GM19395 (cell line): ENCODE measurements at regions not wholly inside any gene's neighbourhood (a gene's known extent, or its start where the extent isn't known, plus 50 kb on each side); places are given as distances from the start of the nearest gene placed in this dataset.
A peak's percentile ranks its signal among the peaks of the same experiment; 100 is the strongest.
"Not testable (repeated sequence)": the region's sequence is repeated elsewhere in the genome, so short reads cannot be mapped to it uniquely, and the experiment has no call there.

ENCODE experiments used
- ATAC-seq: cut with Tn5 transposase; IDR thresholded peaks from one replicate; pipeline ENCODE4 v1.9.1; 2021; ENCODE audit warnings: mild to moderate bottlenecking, moderate library complexity; ENCODE audit not compliant: unreplicated experiment

- no peak for ATAC-seq
Measured at GRCh38 chr20:50325215-50325614, 134.6 kb downstream of the CEBPB start.

GRCh38 chr20:50325651-50326050, 135.0 kb downstream of the CEBPB start:
- ATAC-seq = no peak

GRCh38 chr20:50327666-50328065, 137.0 kb downstream of the CEBPB start:
- ATAC-seq = no peak

- ATAC-seq = no peak
Measured at GRCh38 chr20:50328222-50328979, 137.8 kb downstream of the CEBPB start.

- no peak for ATAC-seq
Measured at GRCh38 chr20:50328996-50329898, 138.6 kb downstream of the CEBPB start.

GRCh38 chr20:50329981-50330503, 139.4 kb downstream of the CEBPB start:
- no peak for ATAC-seq

GRCh38 chr20:50330504-50331313, 140.1 kb downstream of the CEBPB start:
- no peak for ATAC-seq

GRCh38 chr20:50331469-50332363, 141.1 kb downstream of the CEBPB start:
- ATAC-seq = no peak

GRCh38 chr20:50332491-50332980, 141.9 kb downstream of the CEBPB start:
- no peak for ATAC-seq

GRCh38 chr20:50333131-50333670, 142.6 kb downstream of the CEBPB start:
- no peak for ATAC-seq

GRCh38 chr20:50333812-50334211, 143.2 kb downstream of the CEBPB start:
- ATAC-seq = no peak

- ATAC-seq = not testable (repeated sequence)
Measured at GRCh38 chr20:50334512-50334911, 143.9 kb downstream of the CEBPB start.

- ATAC-seq = no peak
Measured at GRCh38 chr20:50335105-50335504, 144.5 kb downstream of the CEBPB start.

GRCh38 chr20:50335866-50336265, 145.2 kb downstream of the CEBPB start:
- ATAC-seq = no peak

- no peak for ATAC-seq
Measured at GRCh38 chr20:50336661-50337060, 146.0 kb downstream of the CEBPB start.

GRCh38 chr20:50337521-50338466, 147.2 kb downstream of the CEBPB start:
- ATAC-seq = no peak

- ATAC-seq = peak; percentile 68
Measured at GRCh38 chr20:50338479-50339391, 148.1 kb downstream of the CEBPB start.
